ENCODE measurements at regions not wholly inside any gene's neighbourhood (a gene's known extent, or its start where the extent isn't known, plus 50 kb on each side); places are given as distances from the start of the nearest gene placed in this dataset.

DNA sequence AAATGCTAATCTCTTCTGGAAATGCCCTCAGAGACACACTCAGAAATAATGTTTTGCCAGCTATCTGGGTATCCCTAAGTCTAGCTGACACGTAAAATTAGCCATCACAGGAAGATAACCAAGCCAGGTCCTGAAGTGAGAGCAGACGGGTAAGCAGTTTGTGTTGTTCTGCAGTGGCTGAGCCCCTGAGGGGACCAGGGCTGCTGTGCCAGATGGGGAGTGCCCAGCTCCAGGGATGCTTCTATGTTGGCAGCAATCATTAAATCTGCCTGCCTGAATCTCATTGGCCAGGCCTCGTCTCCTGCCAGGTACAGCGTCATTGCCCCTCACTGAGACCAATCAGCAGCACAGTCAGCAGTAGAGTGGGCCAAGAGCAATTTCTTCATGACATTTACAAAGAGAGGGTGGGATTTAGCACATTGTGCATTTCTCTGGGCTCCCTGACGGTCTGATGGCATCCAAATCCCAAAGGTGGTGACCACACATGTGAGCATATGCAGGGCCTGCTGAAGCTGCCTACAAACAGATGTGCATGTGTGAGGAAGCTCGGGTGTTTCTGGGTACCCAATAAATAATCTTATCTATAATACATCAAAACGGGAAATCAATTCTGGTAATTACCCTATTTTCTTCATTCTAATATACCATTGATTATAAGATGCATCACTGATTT, 58.7 kb upstream of the LRRN2 start:
- Histone ChIP-seq H3K27me3 (ENCODE audit: control insufficient read depth in 1 of 2, insufficient read depth in 2 of 2, low read length in 2 of 2) (peaks cover 0 to 13% of the 10 kb centered on the region in 2 experiments; a peak in 4 of 5 replicates), H2AFZ (ENCODE audit: low read length) (no peak overlapping the region), H3K36me3 (replicated peaks in 1 of 2; ENCODE audit: control insufficient read depth in 1 of 2, insufficient read depth in 2 of 2, low read length in 2 of 2) (no peaks in the 10 kb centered on the region), H3K4me2 (ENCODE audit: low read depth, low read length) (no peak overlapping the region), H4K20me1 (ENCODE audit: insufficient read depth, low read length) (no peaks in the 10 kb centered on the region), H3K9ac (ENCODE audit: insufficient read depth, low read depth, low read length) (no peak overlapping the region), H3K4me1 (ENCODE audit: insufficient read depth, low read length) (no peaks in the 10 kb centered on the region), H3K27ac (ENCODE audit: extremely low read length, insufficient read depth, low read length) (no peak overlapping the region), H3K9me3 (ENCODE audit: low read length) (no peaks in the 10 kb centered on the region), H3K79me2 (ENCODE audit: insufficient read depth, low read length) (no peaks in the 10 kb centered on the region), H3K4me3 (replicated peaks in 1 of 3; ENCODE audit: insufficient read depth in 1 of 3, low read depth in 2 of 3, low read length in 3 of 3) (no peak overlapping the region)
- DNase-seq (ENCODE audit: low spot score) (no peak), FAIRE-seq (no peak), ATAC-seq (no peak)
- BruUV-seq (replicated peaks): no TSS peak
- no peak for TF ChIP-seq TEAD3 (CRISPR knock-in tag; optimal IDR thresholded peaks at IDR 0.05; ENCODE audit: borderline replicate concordance)
- TF ChIP-seq, protein P1, sequence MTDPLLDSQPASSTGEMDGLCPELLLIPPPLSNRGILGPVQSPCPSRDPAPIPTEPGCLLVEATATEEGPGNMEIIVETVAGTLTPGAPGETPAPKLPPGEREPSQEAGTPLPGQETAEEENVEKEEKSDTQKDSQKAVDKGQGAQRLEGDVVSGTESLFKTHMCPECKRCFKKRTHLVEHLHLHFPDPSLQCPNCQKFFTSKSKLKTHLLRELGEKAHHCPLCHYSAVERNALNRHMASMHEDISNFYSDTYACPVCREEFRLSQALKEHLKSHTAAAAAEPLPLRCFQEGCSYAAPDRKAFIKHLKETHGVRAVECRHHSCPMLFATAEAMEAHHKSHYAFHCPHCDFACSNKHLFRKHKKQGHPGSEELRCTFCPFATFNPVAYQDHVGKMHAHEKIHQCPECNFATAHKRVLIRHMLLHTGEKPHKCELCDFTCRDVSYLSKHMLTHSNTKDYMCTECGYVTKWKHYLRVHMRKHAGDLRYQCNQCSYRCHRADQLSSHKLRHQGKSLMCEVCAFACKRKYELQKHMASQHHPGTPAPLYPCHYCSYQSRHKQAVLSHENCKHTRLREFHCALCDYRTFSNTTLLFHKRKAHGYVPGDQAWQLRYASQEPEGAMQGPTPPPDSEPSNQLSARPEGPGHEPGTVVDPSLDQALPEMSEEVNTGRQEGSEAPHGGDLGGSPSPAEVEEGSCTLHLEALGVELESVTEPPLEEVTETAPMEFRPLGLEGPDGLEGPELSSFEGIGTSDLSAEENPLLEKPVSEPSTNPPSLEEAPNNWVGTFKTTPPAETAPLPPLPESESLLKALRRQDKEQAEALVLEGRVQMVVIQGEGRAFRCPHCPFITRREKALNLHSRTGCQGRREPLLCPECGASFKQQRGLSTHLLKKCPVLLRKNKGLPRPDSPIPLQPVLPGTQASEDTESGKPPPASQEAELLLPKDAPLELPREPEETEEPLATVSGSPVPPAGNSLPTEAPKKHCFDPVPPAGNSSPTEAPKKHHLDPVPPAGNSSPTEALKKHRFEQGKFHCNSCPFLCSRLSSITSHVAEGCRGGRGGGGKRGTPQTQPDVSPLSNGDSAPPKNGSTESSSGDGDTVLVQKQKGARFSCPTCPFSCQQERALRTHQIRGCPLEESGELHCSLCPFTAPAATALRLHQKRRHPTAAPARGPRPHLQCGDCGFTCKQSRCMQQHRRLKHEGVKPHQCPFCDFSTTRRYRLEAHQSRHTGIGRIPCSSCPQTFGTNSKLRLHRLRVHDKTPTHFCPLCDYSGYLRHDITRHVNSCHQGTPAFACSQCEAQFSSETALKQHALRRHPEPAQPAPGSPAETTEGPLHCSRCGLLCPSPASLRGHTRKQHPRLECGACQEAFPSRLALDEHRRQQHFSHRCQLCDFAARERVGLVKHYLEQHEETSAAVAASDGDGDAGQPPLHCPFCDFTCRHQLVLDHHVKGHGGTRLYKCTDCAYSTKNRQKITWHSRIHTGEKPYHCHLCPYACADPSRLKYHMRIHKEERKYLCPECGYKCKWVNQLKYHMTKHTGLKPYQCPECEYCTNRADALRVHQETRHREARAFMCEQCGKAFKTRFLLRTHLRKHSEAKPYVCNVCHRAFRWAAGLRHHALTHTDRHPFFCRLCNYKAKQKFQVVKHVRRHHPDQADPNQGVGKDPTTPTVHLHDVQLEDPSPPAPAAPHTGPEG (CRISPR knock-in tag; IDR thresholded peaks at IDR 0.05): no peak
- no peak for TF ChIP-seq KAT2B (IDR thresholded peaks at IDR 0.05; ENCODE audit: borderline replicate concordance, low read depth, low read length)
- TF ChIP-seq ZNF766 (CRISPR knock-in tag; IDR thresholded peaks at IDR 0.05; ENCODE audit: borderline replicate concordance): no peak
- no peak for TF ChIP-seq ZNF326 (CRISPR knock-in tag; IDR thresholded peaks at IDR 0.05; ENCODE audit: borderline replicate concordance)
- TF ChIP-seq ZFP36L2 (CRISPR knock-in tag; IDR thresholded peaks at IDR 0.05): no peak
- no peak for TF ChIP-seq MAFG (CRISPR knock-in tag; IDR thresholded peaks at IDR 0.05)
- no peak for TF ChIP-seq ZBTB7A (CRISPR knock-in tag; IDR thresholded peaks at IDR 0.05)
- in situ Hi-C loops (cut with HindIII; ENCODE audit: extremely low pct_ligation_motif_present, low pct_unique_long_range_greater_than_20kb) (no loop called here), intact Hi-C loops (cut with micrococcal nuclease; ENCODE audit: unreplicated experiment) (no loop called here)
- ChIA-PET POLR2A (no interaction called here), CTCF (ENCODE audit: low intra/inter-chr PET ratio, low total read pairs) (no interaction called here)
- whole genome bisulfite sequencing (ENCODE audit: low lambda C conversion rate): 2% methylated on average over 6 of the region's 7 CpGs
